ENCODE measurements at regions not wholly inside any gene's neighbourhood (a gene's known extent, or its start where the extent isn't known, plus 50 kb on each side); places are given as distances from the start of the nearest gene placed in this dataset.

DNA sequence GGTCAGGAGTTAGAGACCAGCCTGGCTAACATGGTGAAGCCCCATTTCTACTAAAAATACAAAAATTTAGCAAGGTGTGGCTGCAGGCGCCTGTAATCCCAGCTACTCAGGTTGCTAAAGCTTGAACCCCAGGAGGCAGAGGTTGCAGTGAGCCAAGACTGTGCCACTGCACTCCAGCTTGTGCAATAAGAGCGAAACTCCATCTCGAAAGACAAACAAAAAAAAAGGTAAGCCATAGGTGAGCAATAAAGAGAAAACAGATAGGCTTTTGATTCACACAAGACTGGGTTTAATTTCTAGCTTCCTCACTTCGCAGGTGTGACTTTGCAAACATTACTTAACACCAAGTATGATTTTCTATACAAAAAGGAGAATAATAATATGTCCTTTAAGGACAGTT, 72.3 kb upstream of the ACBD5 start:
- TF ChIP-seq POLR2A (IDR thresholded peaks at IDR 0.05) (no peak), POLR2AphosphoS5 (IDR thresholded peaks at IDR 0.05) (no peak)
- TF ChIP-seq, protein P1, sequence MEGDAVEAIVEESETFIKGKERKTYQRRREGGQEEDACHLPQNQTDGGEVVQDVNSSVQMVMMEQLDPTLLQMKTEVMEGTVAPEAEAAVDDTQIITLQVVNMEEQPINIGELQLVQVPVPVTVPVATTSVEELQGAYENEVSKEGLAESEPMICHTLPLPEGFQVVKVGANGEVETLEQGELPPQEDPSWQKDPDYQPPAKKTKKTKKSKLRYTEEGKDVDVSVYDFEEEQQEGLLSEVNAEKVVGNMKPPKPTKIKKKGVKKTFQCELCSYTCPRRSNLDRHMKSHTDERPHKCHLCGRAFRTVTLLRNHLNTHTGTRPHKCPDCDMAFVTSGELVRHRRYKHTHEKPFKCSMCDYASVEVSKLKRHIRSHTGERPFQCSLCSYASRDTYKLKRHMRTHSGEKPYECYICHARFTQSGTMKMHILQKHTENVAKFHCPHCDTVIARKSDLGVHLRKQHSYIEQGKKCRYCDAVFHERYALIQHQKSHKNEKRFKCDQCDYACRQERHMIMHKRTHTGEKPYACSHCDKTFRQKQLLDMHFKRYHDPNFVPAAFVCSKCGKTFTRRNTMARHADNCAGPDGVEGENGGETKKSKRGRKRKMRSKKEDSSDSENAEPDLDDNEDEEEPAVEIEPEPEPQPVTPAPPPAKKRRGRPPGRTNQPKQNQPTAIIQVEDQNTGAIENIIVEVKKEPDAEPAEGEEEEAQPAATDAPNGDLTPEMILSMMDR (IDR thresholded peaks at IDR 0.05) = no peak
